Suprapubic skin (tissue), 4 donors: ENCODE measurements at regions not wholly inside any gene's neighbourhood (a gene's known extent, or its start where the extent isn't known, plus 50 kb on each side); places are given as distances from the start of the nearest gene placed in this dataset.

Experiments
- DNase-seq, 2 donors: peaks; one replicate each; pipeline ENCODE4 v3.0.0-alpha.2; 2019; ENCODE audit warnings: low spot score in 2 of 2
- H3K27ac ChIP-seq: fragments of 200-600 bp; sonication (generic); one replicate; pipeline ENCODE4 v1.5.1; 2019
- H3K27me3 ChIP-seq: fragments of 200-600 bp; sonication (generic); one replicate; pipeline ENCODE4 v1.5.1; 2019
- H3K36me3 ChIP-seq: fragments of 200-600 bp; sonication (generic); one replicate; pipeline ENCODE4 v1.5.1; 2019
- H3K4me1 ChIP-seq: fragments of 200-600 bp; sonication (generic); one replicate; pipeline ENCODE4 v1.5.1; 2019
- H3K4me3 ChIP-seq: fragments of 200-600 bp; sonication (generic); one replicate; pipeline ENCODE4 v1.5.1; 2019; ENCODE audit warnings: mild to moderate bottlenecking
- H3K9me3 ChIP-seq: fragments of 200-600 bp; sonication (generic); one replicate; pipeline ENCODE4 v1.5.1; 2019
- EP300 ChIP-seq: sonication (generic); formaldehyde crosslinking; IDR thresholded peaks from one replicate; pipeline ENCODE4 v1.6.1; 2017; ENCODE audit warnings: antibody characterized with exemption
- POLR2A ChIP-seq, 2 donors: fragments of 450-650 bp; IDR thresholded peaks; one replicate each; pipeline ENCODE4 v1.6.1; 2017; ENCODE audit warnings: antibody characterized with exemption in 2 of 2, mild to moderate bottlenecking in 2 of 2, moderate library complexity in 2 of 2
- POLR2AphosphoS5 ChIP-seq, 3 donors: sonication (generic); formaldehyde crosslinking; IDR thresholded peaks; one replicate each; pipeline ENCODE4 v1.6.1; 2017; ENCODE audit warnings: antibody characterized with exemption in 3 of 3
- WGBS: methylation state at CpG from one replicate; pipeline ENCODE4 v1.1.5; 2018; 5-methylcytosine and 5-hydroxymethylcytosine counted together
- TF ChIP-seq, protein P1 (sequence below), 2 donors: fragments of 200-600 bp in 1 of 2; fragments of 450-650 bp in 1 of 2; sonication (generic) in 1 of 2; IDR thresholded peaks; one replicate each; pipeline ENCODE4 v1.5.1; 2016 to 2019; ENCODE audit warnings: antibody characterized with exemption in 2 of 2, mild to moderate bottlenecking in 1 of 2, moderate library complexity in 1 of 2

- H3K27me3 ChIP-seq, result no peaks in the 10 kb centered on the region
Observed at GRCh38 chr2:191567206-191567605, 110.7 kb upstream of the NABP1 start.

GRCh38 chr2:191569025-191569424 is 108.9 kb upstream of the NABP1 start:
- Histone ChIP-seq H3K36me3 (no peaks in the 10 kb centered on the region), H3K9me3 (no peaks in the 10 kb centered on the region), H3K27ac (no peak overlapping the region), H3K27me3 (no peaks in the 10 kb centered on the region), H3K4me3 (no peak overlapping the region), H3K4me1 (peaks cover 17% of the 10 kb centered on the region)
- TF ChIP-seq POLR2A (IDR thresholded peaks at IDR 0.05), result no peak
- 94% methylated on average over 2 of the region's 2 CpGs for WGBS
- no peak for DNase-seq

More at GRCh38 chr2:191567206-191567605, 110.7 kb upstream of the NABP1 start:
- Histone ChIP-seq H3K4me3 (no peak overlapping the region), H3K36me3 (no peaks in the 10 kb centered on the region), H3K9me3 (no peaks in the 10 kb centered on the region), H3K4me1 (peaks cover 17% of the 10 kb centered on the region), H3K27ac (no peak overlapping the region)
- DNase-seq, result no peak
- TF ChIP-seq POLR2A (IDR thresholded peaks at IDR 0.05) (no peak), POLR2AphosphoS5 (IDR thresholded peaks at IDR 0.05) (no peak), EP300 (no peak)
- TF ChIP-seq, protein P1, sequence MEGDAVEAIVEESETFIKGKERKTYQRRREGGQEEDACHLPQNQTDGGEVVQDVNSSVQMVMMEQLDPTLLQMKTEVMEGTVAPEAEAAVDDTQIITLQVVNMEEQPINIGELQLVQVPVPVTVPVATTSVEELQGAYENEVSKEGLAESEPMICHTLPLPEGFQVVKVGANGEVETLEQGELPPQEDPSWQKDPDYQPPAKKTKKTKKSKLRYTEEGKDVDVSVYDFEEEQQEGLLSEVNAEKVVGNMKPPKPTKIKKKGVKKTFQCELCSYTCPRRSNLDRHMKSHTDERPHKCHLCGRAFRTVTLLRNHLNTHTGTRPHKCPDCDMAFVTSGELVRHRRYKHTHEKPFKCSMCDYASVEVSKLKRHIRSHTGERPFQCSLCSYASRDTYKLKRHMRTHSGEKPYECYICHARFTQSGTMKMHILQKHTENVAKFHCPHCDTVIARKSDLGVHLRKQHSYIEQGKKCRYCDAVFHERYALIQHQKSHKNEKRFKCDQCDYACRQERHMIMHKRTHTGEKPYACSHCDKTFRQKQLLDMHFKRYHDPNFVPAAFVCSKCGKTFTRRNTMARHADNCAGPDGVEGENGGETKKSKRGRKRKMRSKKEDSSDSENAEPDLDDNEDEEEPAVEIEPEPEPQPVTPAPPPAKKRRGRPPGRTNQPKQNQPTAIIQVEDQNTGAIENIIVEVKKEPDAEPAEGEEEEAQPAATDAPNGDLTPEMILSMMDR (IDR thresholded peaks at IDR 0.05), result no peak
- WGBS, result 99% methylated on average over 3 of the region's 3 CpGs

- TF ChIP-seq POLR2AphosphoS5 (IDR thresholded peaks at IDR 0.05), result no peak
- TF ChIP-seq EP300, result no peak
- TF ChIP-seq, protein P1 (IDR thresholded peaks at IDR 0.05), result no peak
- no peak for TF ChIP-seq POLR2A (IDR thresholded peaks at IDR 0.05)
- peaks cover 15% of the 10 kb centered on the region for H3K4me1 ChIP-seq
- H3K27me3 ChIP-seq, result no peaks in the 10 kb centered on the region
- H3K9me3 ChIP-seq, result no peaks in the 10 kb centered on the region
- peak overlapping the region; percentile 18 for H3K4me3 ChIP-seq
- no peaks in the 10 kb centered on the region for H3K36me3 ChIP-seq
- 11% methylated on average over 6 of the region's 6 CpGs for WGBS
- no peak overlapping the region for H3K27ac ChIP-seq
- DNase-seq, result no peak
Observed at GRCh38 chr2:191571163-191571769, 106.7 kb upstream of the NABP1 start.

DNA sequence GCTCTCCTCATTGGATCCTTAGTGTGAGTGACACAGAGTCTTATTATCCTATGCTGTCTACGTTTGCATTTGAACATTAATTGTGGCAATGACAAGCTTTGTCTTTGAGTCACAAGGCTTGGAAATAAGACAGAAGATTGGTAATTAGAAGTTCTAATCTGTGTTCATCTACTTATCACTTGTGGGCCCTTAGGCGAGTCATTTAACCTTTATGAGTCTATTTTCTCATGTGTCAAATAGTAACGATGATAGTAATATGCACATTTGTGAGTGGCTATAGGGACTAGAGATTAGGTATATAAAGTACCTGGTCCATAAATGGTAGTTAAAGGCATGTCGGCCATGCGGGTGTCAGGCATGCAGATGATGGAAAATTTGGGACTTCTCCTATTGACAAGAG is 105.6 kb upstream of the NABP1 start:
- Histone ChIP-seq H3K27me3 (no peaks in the 10 kb centered on the region), H3K9me3 (no peaks in the 10 kb centered on the region), H3K27ac (no peak overlapping the region), H3K36me3 (no peaks in the 10 kb centered on the region), H3K4me1 (peaks cover 12% of the 10 kb centered on the region), H3K4me3 (no peak overlapping the region)
- no peak for DNase-seq
- no peak for TF ChIP-seq EP300
- no peak for TF ChIP-seq POLR2A (IDR thresholded peaks at IDR 0.05)
- TF ChIP-seq, protein P1 (IDR thresholded peaks at IDR 0.05), result no peak
- TF ChIP-seq POLR2AphosphoS5 (IDR thresholded peaks at IDR 0.05), result no peak
- WGBS, result 90% methylated on average over 5 of the region's 5 CpGs

GRCh38 chr2:191573216-191573615 is 104.7 kb upstream of the NABP1 start:
- no peak for DNase-seq
- H3K27me3 ChIP-seq, result no peaks in the 10 kb centered on the region
- no peaks in the 10 kb centered on the region for H3K9me3 ChIP-seq
- 84% methylated on average over 1 of the region's 1 CpG for WGBS
- TF ChIP-seq POLR2A (IDR thresholded peaks at IDR 0.05) (no peak), POLR2AphosphoS5 (IDR thresholded peaks at IDR 0.05) (no peak), EP300 (no peak)
- TF ChIP-seq, protein P1 (IDR thresholded peaks at IDR 0.05), result no peak
- H3K4me1 ChIP-seq, result peaks cover 12% of the 10 kb centered on the region
- H3K36me3 ChIP-seq, result no peaks in the 10 kb centered on the region
- no peak overlapping the region for H3K27ac ChIP-seq
- H3K4me3 ChIP-seq, result no peak overlapping the region

DNA sequence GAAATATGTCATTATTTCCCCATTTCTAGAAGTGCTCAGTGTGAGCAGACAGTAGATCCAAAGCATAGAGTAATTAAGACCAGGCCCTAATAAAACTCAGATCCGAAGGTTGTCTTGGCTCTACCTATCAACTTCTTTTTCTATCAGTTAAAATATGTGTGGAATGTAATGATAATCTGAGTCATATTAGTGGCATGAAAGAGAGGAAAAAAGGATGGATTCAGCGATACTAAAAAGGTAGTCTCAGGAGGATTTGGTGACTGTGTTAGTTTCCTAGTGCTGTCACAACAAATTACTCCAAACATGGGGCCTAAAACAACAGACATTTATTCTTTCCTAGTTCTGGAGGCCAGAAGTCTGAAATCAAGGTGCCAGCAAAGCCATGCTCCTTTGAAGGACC is 103.7 kb upstream of the NABP1 start:
- WGBS, result 71% methylated on average over 2 of the region's 2 CpGs
- H3K27me3 ChIP-seq, result no peaks in the 10 kb centered on the region
- peaks cover 12% of the 10 kb centered on the region for H3K4me1 ChIP-seq
- TF ChIP-seq POLR2AphosphoS5 (IDR thresholded peaks at IDR 0.05), result no peak
- TF ChIP-seq, protein P1 (IDR thresholded peaks at IDR 0.05), result no peak
- TF ChIP-seq POLR2A (IDR thresholded peaks at IDR 0.05), result no peak
- no peak for TF ChIP-seq EP300
- no peaks in the 10 kb centered on the region for H3K36me3 ChIP-seq
- H3K27ac ChIP-seq, result no peak overlapping the region
- H3K4me3 ChIP-seq, result no peak overlapping the region
- no peaks in the 10 kb centered on the region for H3K9me3 ChIP-seq
- no peak for DNase-seq
